ENCODE measurements at regions not wholly inside any gene's neighbourhood (a gene's known extent, or its start where the extent isn't known, plus 50 kb on each side); places are given as distances from the start of the nearest gene placed in this dataset.

DNA sequence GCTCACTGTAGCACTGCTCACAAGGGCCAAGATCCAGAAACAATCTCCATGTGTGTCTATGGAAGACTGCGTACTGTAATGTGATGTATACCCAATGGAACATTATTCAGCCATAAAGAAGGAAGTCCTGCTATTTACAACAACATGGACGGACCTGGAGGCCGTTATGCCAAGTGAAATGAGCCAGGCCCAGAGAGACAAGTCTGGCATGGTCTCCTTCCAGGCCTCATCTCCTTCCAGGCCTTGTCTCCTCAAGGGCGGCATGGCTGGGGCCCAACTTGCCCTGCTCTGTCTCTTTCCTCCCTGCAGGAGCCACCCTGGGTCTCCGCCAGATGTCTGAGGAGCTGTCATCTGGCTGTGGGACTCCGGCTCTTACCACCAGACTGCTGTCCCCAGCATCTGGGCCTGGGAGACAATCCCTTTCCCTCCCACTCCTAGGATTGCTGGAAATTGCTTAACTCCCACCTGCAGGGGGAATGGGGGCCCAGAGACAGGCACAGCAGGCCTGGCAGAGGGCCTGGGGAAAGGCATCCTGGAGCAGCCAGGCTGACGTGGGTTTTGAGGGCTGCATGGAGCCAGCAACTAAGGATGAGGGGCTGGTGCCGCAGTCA, 1326.6 kb downstream of the TBC1D22A start:
- no peak for TF ChIP-seq ZNF565 (CRISPR knock-in tag; conservative IDR thresholded peaks at IDR 0.05; ENCODE audit: low read depth)
- no peak for TF ChIP-seq ARNTL (CRISPR knock-in tag; IDR thresholded peaks at IDR 0.05; ENCODE audit: borderline replicate concordance, low read depth)
- no peak for TF ChIP-seq BACH2 (CRISPR knock-in tag; IDR thresholded peaks at IDR 0.05; ENCODE audit: borderline replicate concordance)
- TF ChIP-seq TCF4 (CRISPR knock-in tag; IDR thresholded peaks at IDR 0.05; ENCODE audit: borderline replicate concordance): no peak
- TF ChIP-seq ISL1 (CRISPR knock-in tag; IDR thresholded peaks at IDR 0.05): no peak
- TF ChIP-seq, protein P1, sequence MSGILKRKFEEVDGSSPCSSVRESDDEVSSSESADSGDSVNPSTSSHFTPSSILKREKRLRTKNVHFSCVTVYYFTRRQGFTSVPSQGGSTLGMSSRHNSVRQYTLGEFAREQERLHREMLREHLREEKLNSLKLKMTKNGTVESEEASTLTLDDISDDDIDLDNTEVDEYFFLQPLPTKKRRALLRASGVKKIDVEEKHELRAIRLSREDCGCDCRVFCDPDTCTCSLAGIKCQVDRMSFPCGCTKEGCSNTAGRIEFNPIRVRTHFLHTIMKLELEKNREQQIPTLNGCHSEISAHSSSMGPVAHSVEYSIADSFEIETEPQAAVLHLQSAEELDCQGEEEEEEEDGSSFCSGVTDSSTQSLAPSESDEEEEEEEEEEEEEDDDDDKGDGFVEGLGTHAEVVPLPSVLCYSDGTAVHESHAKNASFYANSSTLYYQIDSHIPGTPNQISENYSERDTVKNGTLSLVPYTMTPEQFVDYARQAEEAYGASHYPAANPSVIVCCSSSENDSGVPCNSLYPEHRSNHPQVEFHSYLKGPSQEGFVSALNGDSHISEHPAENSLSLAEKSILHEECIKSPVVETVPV (CRISPR knock-in tag; IDR thresholded peaks at IDR 0.05): no peak
- ATAC-seq: no peak

- ATAC-seq: no peak
- TF ChIP-seq TCF4 (CRISPR knock-in tag; IDR thresholded peaks at IDR 0.05; ENCODE audit: borderline replicate concordance) (no peak), GLIS3 (CRISPR knock-in tag; IDR thresholded peaks at IDR 0.05) (no peak), CREB5 (CRISPR knock-in tag; IDR thresholded peaks at IDR 0.05; ENCODE audit: low read depth) (no peak), ARNTL (CRISPR knock-in tag; IDR thresholded peaks at IDR 0.05; ENCODE audit: borderline replicate concordance, low read depth) (no peak), ESRRG (CRISPR knock-in tag; IDR thresholded peaks at IDR 0.05) (no peak), OSR1 (CRISPR knock-in tag; IDR thresholded peaks at IDR 0.05) (no peak), BACH2 (CRISPR knock-in tag; IDR thresholded peaks at IDR 0.05; ENCODE audit: borderline replicate concordance) (no peak)
- TF ChIP-seq, protein P1 (CRISPR knock-in tag; IDR thresholded peaks at IDR 0.05): no peak
Observed at GRCh38 chr22:48088251-48088650, 1325.8 kb downstream of the TBC1D22A start.

DNA sequence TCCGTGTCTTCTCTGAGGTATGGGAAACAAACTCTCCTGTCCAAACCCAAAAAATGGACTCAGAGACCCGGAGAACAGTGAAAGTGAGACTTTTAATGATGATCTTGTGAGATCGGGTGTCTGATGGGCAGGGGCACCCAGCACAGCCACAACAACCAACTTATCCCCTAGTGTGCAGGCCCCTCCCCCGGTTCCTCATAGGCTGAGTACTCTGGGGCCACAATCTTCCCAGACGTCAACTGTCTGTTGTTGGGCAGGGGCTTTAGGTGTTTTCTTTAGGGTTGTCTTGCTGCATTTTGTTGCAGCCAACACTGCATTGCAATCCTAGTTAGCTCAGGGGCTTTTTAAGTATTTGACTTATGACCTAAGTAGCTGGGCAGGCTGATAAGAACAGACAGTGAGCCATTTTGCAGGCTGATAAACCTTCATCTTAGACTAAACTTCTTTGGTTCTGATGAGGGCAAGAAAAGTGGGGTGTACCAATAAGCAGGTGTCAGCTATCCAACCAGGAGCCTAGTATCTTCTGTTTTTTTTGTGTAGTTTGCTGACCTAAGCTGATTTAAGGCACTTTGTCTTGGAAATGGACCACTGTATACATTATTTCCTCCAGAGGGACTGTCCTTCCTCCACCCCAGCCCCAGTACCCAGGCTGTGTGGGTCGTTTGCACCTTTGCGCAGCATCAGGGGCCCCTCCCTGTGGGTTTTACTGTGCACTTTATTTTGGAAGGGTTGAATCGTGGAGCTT, 1323.6 kb downstream of the TBC1D22A start:
- ATAC-seq: no peak
- TF ChIP-seq, protein P2, sequence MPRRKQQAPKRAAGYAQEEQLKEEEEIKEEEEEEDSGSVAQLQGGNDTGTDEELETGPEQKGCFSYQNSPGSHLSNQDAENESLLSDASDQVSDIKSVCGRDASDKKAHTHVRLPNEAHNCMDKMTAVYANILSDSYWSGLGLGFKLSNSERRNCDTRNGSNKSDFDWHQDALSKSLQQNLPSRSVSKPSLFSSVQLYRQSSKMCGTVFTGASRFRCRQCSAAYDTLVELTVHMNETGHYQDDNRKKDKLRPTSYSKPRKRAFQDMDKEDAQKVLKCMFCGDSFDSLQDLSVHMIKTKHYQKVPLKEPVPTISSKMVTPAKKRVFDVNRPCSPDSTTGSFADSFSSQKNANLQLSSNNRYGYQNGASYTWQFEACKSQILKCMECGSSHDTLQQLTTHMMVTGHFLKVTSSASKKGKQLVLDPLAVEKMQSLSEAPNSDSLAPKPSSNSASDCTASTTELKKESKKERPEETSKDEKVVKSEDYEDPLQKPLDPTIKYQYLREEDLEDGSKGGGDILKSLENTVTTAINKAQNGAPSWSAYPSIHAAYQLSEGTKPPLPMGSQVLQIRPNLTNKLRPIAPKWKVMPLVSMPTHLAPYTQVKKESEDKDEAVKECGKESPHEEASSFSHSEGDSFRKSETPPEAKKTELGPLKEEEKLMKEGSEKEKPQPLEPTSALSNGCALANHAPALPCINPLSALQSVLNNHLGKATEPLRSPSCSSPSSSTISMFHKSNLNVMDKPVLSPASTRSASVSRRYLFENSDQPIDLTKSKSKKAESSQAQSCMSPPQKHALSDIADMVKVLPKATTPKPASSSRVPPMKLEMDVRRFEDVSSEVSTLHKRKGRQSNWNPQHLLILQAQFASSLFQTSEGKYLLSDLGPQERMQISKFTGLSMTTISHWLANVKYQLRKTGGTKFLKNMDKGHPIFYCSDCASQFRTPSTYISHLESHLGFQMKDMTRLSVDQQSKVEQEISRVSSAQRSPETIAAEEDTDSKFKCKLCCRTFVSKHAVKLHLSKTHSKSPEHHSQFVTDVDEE (CRISPR knock-in tag; IDR thresholded peaks at IDR 0.05): no peak
- no peak for TF ChIP-seq ZFP3 (CRISPR knock-in tag; IDR thresholded peaks at IDR 0.05)
- no peak for TF ChIP-seq TCF4 (CRISPR knock-in tag; IDR thresholded peaks at IDR 0.05; ENCODE audit: borderline replicate concordance)
- no peak for TF ChIP-seq TOX (CRISPR knock-in tag; IDR thresholded peaks at IDR 0.05; ENCODE audit: borderline replicate concordance)
- no peak for TF ChIP-seq ARNTL (CRISPR knock-in tag; IDR thresholded peaks at IDR 0.05; ENCODE audit: borderline replicate concordance, low read depth)
- TF ChIP-seq ZC3H10 (CRISPR knock-in tag; IDR thresholded peaks at IDR 0.05): no peak
- TF ChIP-seq ISL1 (CRISPR knock-in tag; IDR thresholded peaks at IDR 0.05): no peak
- TF ChIP-seq CREB5 (CRISPR knock-in tag; IDR thresholded peaks at IDR 0.05; ENCODE audit: low read depth): no peak
- TF ChIP-seq ZFP30 (CRISPR knock-in tag; IDR thresholded peaks at IDR 0.05): no peak
- TF ChIP-seq ZNF8 (CRISPR knock-in tag; IDR thresholded peaks at IDR 0.05): no peak
- TF ChIP-seq BACH2 (CRISPR knock-in tag; IDR thresholded peaks at IDR 0.05; ENCODE audit: borderline replicate concordance): no peak
- TF ChIP-seq ZNF565 (CRISPR knock-in tag; conservative IDR thresholded peaks at IDR 0.05; ENCODE audit: low read depth): no peak
- no peak for TF ChIP-seq POU6F1 (CRISPR knock-in tag; IDR thresholded peaks at IDR 0.05; ENCODE audit: borderline replicate concordance, low read depth)
- no peak for TF ChIP-seq OSR1 (CRISPR knock-in tag; IDR thresholded peaks at IDR 0.05)
- TF ChIP-seq, protein P1 (CRISPR knock-in tag; IDR thresholded peaks at IDR 0.05): no peak
- TF ChIP-seq RARB (CRISPR knock-in tag; IDR thresholded peaks at IDR 0.05): no peak

Measured in SK-N-SH treated with all-trans-retinoic acid at 6 μM for 48 hours (cell line).